Stimulated activated CD8-positive, alpha-beta memory T cell treated with anti-CD3 and anti-CD28 coated beads, Interleukin-4, amount 100 ng/mL, for 48 hours (primary cell): ENCODE measurements at regions not wholly inside any gene's neighbourhood (a gene's known extent, or its start where the extent isn't known, plus 50 kb on each side); places are given as distances from the start of the nearest gene placed in this dataset.
A peak's percentile ranks its signal among the peaks of the same experiment; 100 is the strongest.
"Not testable (repeated sequence)": the region's sequence is repeated elsewhere in the genome, so short reads cannot be mapped to it uniquely, and the experiment has no call there.

Experiments
- DNase-seq: peaks from one replicate; pipeline ENCODE4 v3.0.0-alpha.2; 2020

GRCh38 chr6:144897441-144897921 is 612.3 kb downstream of the UTRN start:
- DNase-seq, result no peak

- no peak for DNase-seq
These were observed 613.0 kb downstream of the UTRN start for GRCh38 chr6:144898052-144898689.

GRCh38 chr6:144898741-144899140 is 613.6 kb downstream of the UTRN start:
- no peak for DNase-seq

- DNase-seq, result no peak
These were observed 614.0 kb downstream of the UTRN start for GRCh38 chr6:144899161-144899560.

GRCh38 chr6:144901412-144901811 is 616.3 kb downstream of the UTRN start:
- no peak for DNase-seq

- DNase-seq, result no peak
These were observed 622.9 kb downstream of the UTRN start for GRCh38 chr6:144908004-144908403.

- no peak for DNase-seq
These were observed 624.7 kb downstream of the UTRN start for GRCh38 chr6:144909753-144910285.

- DNase-seq, result no peak
These were observed 626.2 kb downstream of the UTRN start for GRCh38 chr6:144911322-144911721.

GRCh38 chr6:144912474-144912873 is 627.3 kb downstream of the UTRN start:
- no peak for DNase-seq

GRCh38 chr6:144918073-144918472 is 632.9 kb downstream of the UTRN start:
- no peak for DNase-seq

- DNase-seq, result no peak
These were observed 634.4 kb downstream of the UTRN start for GRCh38 chr6:144919560-144919959.

GRCh38 chr6:144920391-144920961 is 635.3 kb downstream of the UTRN start:
- no peak for DNase-seq

- DNase-seq, result no peak
These were observed 636.3 kb downstream of the UTRN start for GRCh38 chr6:144921206-144921975.

- no peak for DNase-seq
These were observed 637.1 kb downstream of the UTRN start for GRCh38 chr6:144922120-144922722.

GRCh38 chr6:144922771-144923490 is 637.8 kb downstream of the UTRN start:
- DNase-seq, result not testable (repeated sequence)

- not testable (repeated sequence) for DNase-seq
These were observed 638.3 kb downstream of the UTRN start for GRCh38 chr6:144923491-144923787.

GRCh38 chr6:144928847-144929246 is 643.7 kb downstream of the UTRN start:
- no peak for DNase-seq

- DNase-seq, result no peak
These were observed 644.1 kb downstream of the UTRN start for GRCh38 chr6:144929262-144929661.

GRCh38 chr6:144931172-144932035 is 646.3 kb downstream of the UTRN start:
- peak; percentile 53 for DNase-seq

- DNase-seq, result no peak
These were observed 647.5 kb downstream of the UTRN start for GRCh38 chr6:144932621-144933020.

- DNase-seq, result no peak
These were observed 650.0 kb downstream of the UTRN start for GRCh38 chr6:144935181-144935580.

GRCh38 chr6:144935661-144936060 is 650.5 kb downstream of the UTRN start:
- DNase-seq, result no peak
